CD4-positive, alpha-beta T cell (primary cell): ENCODE measurements at regions not wholly inside any gene's neighbourhood (a gene's known extent, or its start where the extent isn't known, plus 50 kb on each side); places are given as distances from the start of the nearest gene placed in this dataset.

ENCODE experiments used
- ATAC-seq: fragments of 200-7000 bp; cut with Tn5 transposase; one replicate; pipeline ENCODE4 v1.10.0; 2022; ENCODE audit warnings: mild to moderate bottlenecking; ENCODE audit not compliant: poor library complexity
- CTCF ChIA-PET: fragments of 350-600 bp; sonication (Branson Sonifier 250); formaldehyde crosslinking; loops from one replicate; lab custom pipeline; 2021; ENCODE audit warnings: antibody characterized with exemption, inconsistent platforms; lab: Charles Lee
- POLR2A ChIA-PET: fragments of 350-600 bp; sonication (Branson Sonifier 250); formaldehyde crosslinking; loops from one replicate; lab custom pipeline; 2021; ENCODE audit warnings: antibody characterized with exemption, inconsistent platforms; lab: Charles Lee
- DNase-seq, 14 experiments: peaks; one replicate each; pipeline ENCODE4 v3.0.0-alpha.2; 2013 to 2020; ENCODE audit warnings: mixed read lengths in 2 of 14
- H3K27ac ChIP-seq, 2 donors: one replicate each; pipeline versions ENCODE4 v1.5.1 to v1.7.0; 2013; ENCODE audit warnings: low read length in 2 of 2, low read depth in 1 of 2, mild to moderate bottlenecking in 1 of 2
- H3K27me3 ChIP-seq, 2 experiments: 1 replicate in 1 of 2; 2 replicates in 1 of 2; pipeline versions ENCODE4 v1.6.1 to v1.7.0; 2013; ENCODE audit warnings: low read length in 2 of 2, control low read depth in 1 of 2, mild to moderate bottlenecking in 1 of 2, moderate library complexity in 1 of 2; ENCODE audit not compliant: insufficient read depth in 2 of 2, control insufficient read depth in 1 of 2
- H3K36me3 ChIP-seq: one replicate; pipeline ENCODE4 v1.6.1; 2013; ENCODE audit warnings: low read length, control low read depth; ENCODE audit not compliant: insufficient read depth
- H3K4me1 ChIP-seq: one replicate; pipeline ENCODE4 v1.6.1; 2013; ENCODE audit warnings: low read length, control low read depth; ENCODE audit not compliant: insufficient read depth
- H3K4me3 ChIP-seq: one replicate; pipeline ENCODE4 v1.5.1; 2013; ENCODE audit warnings: mild to moderate bottlenecking, low read length, moderate library complexity
- H3K9me3 ChIP-seq, 2 experiments: 1 replicate in 1 of 2; 2 replicates in 1 of 2; pipeline versions ENCODE4 v1.6.1 to v1.7.0; 2013; ENCODE audit warnings: low read length in 2 of 2, mild to moderate bottlenecking in 2 of 2, control low read depth in 1 of 2, moderate library complexity in 1 of 2; ENCODE audit not compliant: control insufficient read depth in 1 of 2, insufficient read depth in 1 of 2
- H3K27ac Mint-ChIP-seq: one replicate; pipeline ENCODE4 v1.8.0; 2020; ENCODE audit warnings: mixed read lengths
- H3K27me3 Mint-ChIP-seq: one replicate; pipeline ENCODE4 v1.8.0; 2021; ENCODE audit warnings: mixed read lengths
- H3K36me3 Mint-ChIP-seq: one replicate; pipeline ENCODE4 v1.8.0; 2021; ENCODE audit warnings: low read depth, mixed read lengths
- H3K4me1 Mint-ChIP-seq: one replicate; pipeline ENCODE4 v1.8.0; 2021; ENCODE audit warnings: low read depth, mixed read lengths
- H3K4me3 Mint-ChIP-seq: one replicate; pipeline ENCODE4 v1.8.0; 2020; ENCODE audit warnings: mild to moderate bottlenecking, mixed read lengths
- H3K9me3 Mint-ChIP-seq: one replicate; pipeline ENCODE4 v1.8.0; 2020; ENCODE audit warnings: mixed read lengths
- CTCF ChIP-seq: fragments of 200-600 bp; IDR thresholded peaks from one replicate; pipeline ENCODE4 v1.8.0; 2022; ENCODE audit warnings: antibody characterized with exemption, mild to moderate bottlenecking
- intact Hi-C, 2 experiments: fragments of 100-400 bp; cut with DNase I in 1 of 2; cut with micrococcal nuclease in 1 of 2; formaldehyde crosslinking; loops; one replicate each; pipeline versions ENCODE4 v1.15.1 to v1.9.0; 2023 to 2025; cut with DNase I, micrococcal nuclease

GRCh38 chr4:11271263-11271662 is 157.4 kb downstream of the HS3ST1 start:
- intact Hi-C loops = no loop called here
- POLR2A ChIA-PET = no interaction called here
- no peak overlapping the region for H3K4me3 Mint-ChIP-seq

GRCh38 chr4:11268149-11268548 is 160.5 kb downstream of the HS3ST1 start:
- peaks cover 3% of the 10 kb centered on the region for H3K9me3 Mint-ChIP-seq
- intact Hi-C loops = no loop called here
- no peak overlapping the region for H3K27ac Mint-ChIP-seq
- H3K4me1 ChIP-seq = no peaks in the 10 kb centered on the region
- H3K9me3 ChIP-seq = peaks cover 3 to 6% of the 10 kb centered on the region in 2 experiments
- no peaks in the 10 kb centered on the region for H3K36me3 Mint-ChIP-seq
- no peaks in the 10 kb centered on the region for H3K27me3 Mint-ChIP-seq
- ATAC-seq (no peak), DNase-seq (no peak)
- no peak overlapping the region for H3K4me3 Mint-ChIP-seq
- H3K4me3 ChIP-seq = no peak overlapping the region
- H3K27ac ChIP-seq = no peak overlapping the region
- ChIA-PET POLR2A (no interaction called here), CTCF (no interaction called here)
- H3K27me3 ChIP-seq = no peaks in the 10 kb centered on the region
- H3K4me1 Mint-ChIP-seq = no peaks in the 10 kb centered on the region
- no peaks in the 10 kb centered on the region for H3K36me3 ChIP-seq
- TF ChIP-seq CTCF = no peak

More at GRCh38 chr4:11271263-11271662, 157.4 kb downstream of the HS3ST1 start:
- no peak for TF ChIP-seq CTCF
- no peaks in the 10 kb centered on the region for H3K27me3 Mint-ChIP-seq
- Histone ChIP-seq H3K36me3 (no peaks in the 10 kb centered on the region), H3K27me3 (no peaks in the 10 kb centered on the region), H3K4me3 (no peak overlapping the region), H3K4me1 (no peaks in the 10 kb centered on the region), H3K27ac (no peak overlapping the region), H3K9me3 (peaks cover 0 to under 1% of the 10 kb centered on the region in 2 experiments)
- CTCF ChIA-PET = no interaction called here
- no peak for ATAC-seq
- peaks cover 3% of the 10 kb centered on the region for H3K9me3 Mint-ChIP-seq
- no peak for DNase-seq
- no peak overlapping the region for H3K27ac Mint-ChIP-seq
- H3K36me3 Mint-ChIP-seq = no peaks in the 10 kb centered on the region
- no peaks in the 10 kb centered on the region for H3K4me1 Mint-ChIP-seq

DNA sequence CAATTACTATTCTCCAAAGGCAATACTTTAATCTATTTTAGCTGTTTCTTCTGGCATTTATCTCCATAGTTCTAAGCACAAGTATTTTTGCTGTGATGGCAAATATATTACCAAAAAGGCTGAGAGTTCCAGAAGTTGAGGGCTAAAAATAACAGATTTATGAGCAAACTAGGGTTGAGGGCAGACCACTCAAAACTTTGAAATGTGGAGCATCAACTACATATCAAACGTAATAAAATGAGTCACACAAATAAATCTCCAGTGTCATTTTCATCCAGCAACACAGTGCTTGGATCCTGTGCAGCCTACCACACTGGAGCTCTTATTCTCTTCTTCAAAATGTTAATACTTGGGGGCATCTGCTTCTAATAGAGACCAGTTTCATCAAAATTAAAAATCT is 163.9 kb downstream of the HS3ST1 start:
- TF ChIP-seq CTCF = no peak
- H3K36me3 Mint-ChIP-seq = no peaks in the 10 kb centered on the region
- no peak for DNase-seq
- Histone ChIP-seq H3K36me3 (no peaks in the 10 kb centered on the region), H3K4me1 (no peaks in the 10 kb centered on the region), H3K4me3 (no peak overlapping the region), H3K27ac (no peak overlapping the region), H3K9me3 (peaks cover 3 to 6% of the 10 kb centered on the region in 2 experiments), H3K27me3 (no peaks in the 10 kb centered on the region)
- H3K27me3 Mint-ChIP-seq = no peaks in the 10 kb centered on the region
- no peak overlapping the region for H3K4me3 Mint-ChIP-seq
- POLR2A ChIA-PET = no interaction called here
- CTCF ChIA-PET = no interaction called here
- intact Hi-C loops = no loop called here
- H3K4me1 Mint-ChIP-seq = no peaks in the 10 kb centered on the region
- no peak overlapping the region for H3K27ac Mint-ChIP-seq
- ATAC-seq = no peak
- H3K9me3 Mint-ChIP-seq = peaks cover 3% of the 10 kb centered on the region
